ENCODE measurements at regions not wholly inside any gene's neighbourhood (a gene's known extent, or its start where the extent isn't known, plus 50 kb on each side); places are given as distances from the start of the nearest gene placed in this dataset.

- H3K4me2 ChIP-seq (ENCODE audit: insufficient read depth in 1 of 2, low read depth in 2 of 2, low read length in 2 of 2) = no peak overlapping the region
These were observed 72.2 kb upstream of the PHLPP1 start for GRCh38 chr18:62643181-62643580.

More at GRCh38 chr18:62643181-62643580, 72.2 kb upstream of the PHLPP1 start:
- WGBS, 2 experiments (ENCODE audit: extremely low coverage in 1 of 2, insufficient coverage in 1 of 2, insufficient read length in 1 of 2, insufficient replicate concordance in 2 of 2, low coverage in 1 of 2, low lambda C conversion rate in 2 of 2, missing lambda C conversion rate in 1 of 2) = 78% methylated on average over 5 of the region's 5 CpGs; no CpG with 5 or more reads in 1 of the 2 experiments
- H3K36me3 ChIP-seq (ENCODE audit: control insufficient read depth in 2 of 4, insufficient read depth in 4 of 4, low read length in 3 of 4) = no peaks in the 10 kb centered on the region
- no peak overlapping the region for H3K4me3 ChIP-seq (ENCODE audit: extremely low read depth in 1 of 4, insufficient read depth in 2 of 4, low read depth in 3 of 4, low read length in 4 of 4)
- no peaks in the 10 kb centered on the region for H3K79me2 ChIP-seq (ENCODE audit: control insufficient read depth in 1 of 2, insufficient read depth in 2 of 2, low read length in 2 of 2)
- TF ChIP-seq RNF2 (IDR thresholded peaks at IDR 0.05; ENCODE audit: borderline replicate concordance, low read depth, low read length, missing control alignments, poor library complexity, severe bottlenecking) = no peak
- no peak for TF ChIP-seq ATF3 (IDR thresholded peaks at IDR 0.05; ENCODE audit: insufficient read depth, low read depth, low read length)
- TF ChIP-seq KDM4A (IDR thresholded peaks at IDR 0.05; ENCODE audit: low read depth, low read length, severe bottlenecking) = no peak
- TF ChIP-seq EP300 (IDR thresholded peaks at IDR 0.05; ENCODE audit: borderline replicate concordance in 1 of 2, low read depth in 2 of 2, low read length in 2 of 2) = no peak
- no peak for TF ChIP-seq SIN3A (conservative IDR thresholded peaks at IDR 0.05 in 1 of 2, IDR thresholded peaks at IDR 0.05 in 1 of 2; ENCODE audit: low read depth in 1 of 2, low read length in 2 of 2)
- no peak for TF ChIP-seq FOSL1 (IDR thresholded peaks at IDR 0.05; ENCODE audit: insufficient read depth, low read depth, low read length)
- TF ChIP-seq RAD21 (IDR thresholded peaks at IDR 0.05 in 1 of 2, conservative IDR thresholded peaks at IDR 0.05 in 1 of 2; ENCODE audit: low read depth in 2 of 2, low read length in 2 of 2) = no peak
- no peak for TF ChIP-seq NANOG (IDR thresholded peaks at IDR 0.05; ENCODE audit: insufficient read depth, low read depth, low read length, poor library complexity, severe bottlenecking)
- TF ChIP-seq CEBPB (IDR thresholded peaks at IDR 0.05; ENCODE audit: low read depth, low read length) = no peak
- no peak overlapping the region for H4K5ac ChIP-seq (ENCODE audit: insufficient read length, low read depth, low read length)
- no peak overlapping the region for H3K56ac ChIP-seq (replicated peaks; ENCODE audit: insufficient read length, low read depth, low read length)
- H2AK5ac ChIP-seq (ENCODE audit: low read depth, low read length) = no peak overlapping the region
- H3K79me1 ChIP-seq (ENCODE audit: low read depth, low read length) = no peaks in the 10 kb centered on the region
- H2BK20ac ChIP-seq (ENCODE audit: low read length) = no peak overlapping the region
- DNase-seq (ENCODE audit: low read depth in 1 of 2, low spot score in 2 of 2) (no peak), FAIRE-seq (no peak)
- H3K23me2 ChIP-seq (ENCODE audit: low read depth, low read length) = no peaks in the 10 kb centered on the region
- H4K91ac ChIP-seq (replicated peaks; ENCODE audit: insufficient read length, low read length) = no peak overlapping the region
- no peaks in the 10 kb centered on the region for H3K27me3 ChIP-seq (replicated peaks in 1 of 4; ENCODE audit: control insufficient read depth in 3 of 4, extremely low read depth in 1 of 4, insufficient read depth in 3 of 4, low read length in 3 of 4)
- no peak overlapping the region for H3K18ac ChIP-seq (ENCODE audit: extremely low read depth, low read length)
- POLR2A ChIA-PET (ENCODE audit: partially characterized antibody) = no interaction called here
- H2BK120ac ChIP-seq (replicated peaks; ENCODE audit: low read depth, low read length) = no peak overlapping the region
- H3K4me1 ChIP-seq (replicated peaks in 1 of 4; ENCODE audit: control insufficient read depth in 3 of 4, insufficient read depth in 4 of 4, low read length in 3 of 4) = peaks cover 0 to 4% (median under 1%) of the 10 kb centered on the region in 4 experiments; a peak in 2 of 7 replicates
- H3K9me3 ChIP-seq (ENCODE audit: insufficient read depth in 2 of 2, low read depth in 1 of 2, low read length in 1 of 2) = 0 out of 4 replicates have a peak, but pooled peaks cover 0 to 3% of the 10 kb centered on the region in 2 experiments
- no peak overlapping the region for H2BK15ac ChIP-seq (ENCODE audit: low read length)
- no peak overlapping the region for H2BK12ac ChIP-seq (ENCODE audit: low read depth, low read length)
- no peak overlapping the region for H4K8ac ChIP-seq (ENCODE audit: extremely low read depth, insufficient read depth, low read length)
- H3K4ac ChIP-seq (replicated peaks; ENCODE audit: insufficient read length, low read depth, low read length) = no peak overlapping the region
- no peak overlapping the region for H3K23ac ChIP-seq (ENCODE audit: insufficient read length)
- CTCF ChIA-PET (ENCODE audit: partially characterized antibody) = interaction anchor here (1.3 to 3.6 kb wide), 2 partner anchors 7 to 12 kb away, joined by 3 to 18 read pairs; no protein-coding TSS in a partner anchor
- H3K14ac ChIP-seq (ENCODE audit: insufficient read length) = no peak overlapping the region
- no peak overlapping the region for H2AFZ ChIP-seq (ENCODE audit: low read length)
- no peak overlapping the region for H3K27ac ChIP-seq (ENCODE audit: low read depth, low read length)
- H4K20me1 ChIP-seq (replicated peaks in 1 of 2; ENCODE audit: control insufficient read depth in 1 of 2, insufficient read depth in 2 of 2, low read length in 2 of 2) = no peaks in the 10 kb centered on the region
- no peak overlapping the region for H3K9ac ChIP-seq (replicated peaks in 1 of 4; ENCODE audit: extremely low read depth in 1 of 4, low read depth in 3 of 4, low read length in 3 of 4)
- no peak overlapping the region for H2BK5ac ChIP-seq (ENCODE audit: low read depth, low read length)

All from H1 (cell line).